ENCODE measurements at regions not wholly inside any gene's neighbourhood (a gene's known extent, or its start where the extent isn't known, plus 50 kb on each side); places are given as distances from the start of the nearest gene placed in this dataset.

DNA sequence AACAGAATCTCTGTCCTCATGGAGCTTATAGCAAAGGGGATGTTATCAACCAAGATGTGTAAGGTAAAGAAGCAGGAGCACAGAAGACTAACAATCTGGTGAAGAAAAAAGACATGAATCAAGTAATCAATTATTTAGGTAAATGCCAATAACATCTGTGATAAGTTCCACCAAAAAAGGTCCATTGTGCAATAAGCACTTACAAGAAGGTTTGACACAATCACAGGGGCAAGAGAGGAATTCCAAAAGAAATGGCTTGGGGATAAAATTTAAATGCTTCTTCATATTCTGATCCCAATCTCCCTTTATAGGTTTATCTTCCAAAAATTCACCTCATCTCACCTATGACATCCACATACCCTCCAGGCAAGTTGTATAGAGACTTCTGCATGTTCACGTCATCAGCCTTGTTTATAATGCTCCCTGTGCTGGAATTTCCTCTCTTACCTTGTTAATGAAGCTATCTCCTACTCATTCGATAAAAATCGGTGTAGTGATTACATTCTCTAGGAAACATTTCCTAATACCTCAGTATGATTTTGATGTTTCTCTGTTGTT, 53.6 kb upstream of the DPT start:
- DNase-seq (ENCODE audit: low read depth), result no peak
- in situ Hi-C loops (cut with HindIII; ENCODE audit: low pct_unique_long_range_greater_than_20kb, low sequenced_read_pairs), result no loop called here

- in situ Hi-C loops (cut with HindIII; ENCODE audit: low pct_unique_long_range_greater_than_20kb, low sequenced_read_pairs), result no loop called here
- no peak for DNase-seq (ENCODE audit: low read depth)
These were observed 54.6 kb upstream of the DPT start for GRCh38 chr1:168783458-168784210.

DNA sequence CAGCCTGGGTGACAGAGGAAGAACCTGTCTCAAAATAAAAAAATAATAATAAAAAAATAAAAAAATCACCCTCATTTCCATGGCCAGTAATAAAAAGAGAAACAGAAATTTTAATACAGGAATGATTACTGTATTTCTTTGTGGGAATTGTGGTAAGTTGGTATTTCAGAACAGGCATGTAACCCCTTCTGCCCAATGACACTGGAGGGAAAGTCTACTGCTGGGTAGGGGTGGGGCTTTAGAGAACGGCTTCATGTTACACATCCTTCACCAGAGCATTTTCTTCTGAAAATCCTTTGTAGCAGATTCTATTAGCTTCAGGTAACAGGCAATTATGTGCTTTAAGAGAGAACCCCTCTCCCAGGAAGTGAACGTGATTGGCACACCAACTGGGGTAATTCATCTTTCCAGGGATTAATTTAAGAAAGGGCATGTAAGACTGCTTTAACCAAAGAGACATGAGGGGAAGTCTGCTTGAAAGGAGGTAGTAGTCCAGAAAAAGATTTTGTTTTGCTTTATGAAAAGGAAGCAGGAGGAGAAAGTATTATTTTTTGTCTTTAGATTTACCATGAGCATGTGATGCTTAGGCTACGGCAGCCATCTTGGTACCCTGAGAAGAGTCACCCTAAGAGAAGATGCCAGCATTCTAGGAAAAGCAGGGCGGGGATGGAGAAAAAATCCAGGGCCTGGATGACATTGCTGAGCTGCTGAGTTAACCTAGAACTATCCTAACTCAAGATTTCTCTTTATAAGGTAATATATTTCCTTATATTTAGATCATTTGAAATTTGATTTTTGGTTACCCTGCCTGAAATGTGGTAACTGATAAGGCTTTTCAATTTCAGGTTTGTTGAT, 57.7 kb upstream of the DPT start:
- no peak for DNase-seq (ENCODE audit: low read depth)
- in situ Hi-C loops (cut with HindIII; ENCODE audit: low pct_unique_long_range_greater_than_20kb, low sequenced_read_pairs), result no loop called here

DNA sequence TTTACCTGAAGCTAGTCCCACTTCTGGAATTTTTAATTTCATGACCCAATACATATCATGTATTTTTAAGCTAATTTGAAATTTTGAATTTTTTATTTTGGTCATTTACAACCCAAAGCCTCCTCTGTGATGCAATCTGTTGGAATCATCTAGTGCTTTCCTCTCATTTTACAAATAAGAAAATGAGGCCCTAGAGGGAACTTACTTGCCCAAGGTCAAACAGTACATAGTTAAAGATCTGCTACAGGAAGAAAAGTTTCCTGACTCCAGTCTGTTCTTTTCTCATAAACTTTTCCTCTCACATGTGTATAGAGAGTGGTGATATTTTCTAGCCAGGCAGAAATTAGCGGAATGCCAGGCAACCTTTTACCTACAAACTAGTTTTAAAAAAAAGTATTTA, 59.3 kb upstream of the DPT start:
- in situ Hi-C loops (cut with HindIII; ENCODE audit: low pct_unique_long_range_greater_than_20kb, low sequenced_read_pairs), result no loop called here
- DNase-seq (ENCODE audit: low read depth), result no peak

- in situ Hi-C loops (cut with HindIII; ENCODE audit: low pct_unique_long_range_greater_than_20kb, low sequenced_read_pairs), result no loop called here
- DNase-seq (ENCODE audit: low read depth), result no peak
These were observed 60.5 kb upstream of the DPT start for GRCh38 chr1:168789501-168789900.

DNA sequence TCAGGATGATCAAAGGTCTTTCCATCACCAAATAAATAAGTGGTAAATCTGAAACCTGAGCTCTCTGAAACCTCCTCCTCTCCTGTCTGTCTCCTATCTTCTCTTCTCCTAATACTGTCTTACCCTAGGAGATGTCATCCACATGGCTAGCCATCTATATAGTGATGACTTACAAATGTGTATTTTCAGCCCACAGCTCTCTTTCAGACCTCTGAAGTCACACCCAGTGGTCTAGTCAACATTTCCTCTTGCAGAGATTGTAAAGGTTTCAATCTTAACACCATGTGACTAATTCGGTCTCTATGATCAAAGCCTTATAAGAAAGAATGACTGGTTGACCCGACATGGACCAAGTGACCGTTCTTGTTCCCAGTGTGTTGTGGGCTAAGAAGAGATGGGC, 63.1 kb upstream of the DPT start:
- in situ Hi-C loops (cut with HindIII; ENCODE audit: low pct_unique_long_range_greater_than_20kb, low sequenced_read_pairs), result no loop called here
- no peak for DNase-seq (ENCODE audit: low read depth)

DNA sequence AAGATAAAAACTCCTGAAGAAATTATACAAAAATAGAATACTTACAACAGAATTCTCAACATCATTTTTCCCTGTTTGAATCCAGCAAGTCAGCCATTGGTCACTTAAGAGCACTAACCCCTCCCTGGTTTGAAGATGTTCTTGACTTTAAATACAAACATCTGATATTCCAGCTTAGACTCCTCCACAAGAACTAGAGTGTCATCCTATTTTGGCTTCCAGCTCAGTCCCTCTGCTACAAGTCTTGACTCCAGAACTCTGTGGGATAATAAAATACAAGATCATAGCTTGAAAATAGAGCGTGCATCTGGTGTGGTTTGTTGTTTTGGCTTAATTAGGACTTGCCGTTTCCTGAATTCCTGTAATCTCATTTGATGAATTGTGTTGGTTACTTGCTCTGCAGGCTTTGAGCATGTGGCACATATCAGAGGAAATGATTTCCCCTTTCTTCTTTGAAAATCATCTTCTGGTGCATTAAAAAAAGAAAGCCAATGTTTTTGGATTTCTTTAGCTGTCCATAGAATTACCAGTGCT, 63.7 kb upstream of the DPT start:
- in situ Hi-C loops (cut with HindIII; ENCODE audit: low pct_unique_long_range_greater_than_20kb, low sequenced_read_pairs), result no loop called here
- DNase-seq (ENCODE audit: low read depth), result no peak

- in situ Hi-C loops (cut with HindIII; ENCODE audit: low pct_unique_long_range_greater_than_20kb, low sequenced_read_pairs), result no loop called here
- DNase-seq (ENCODE audit: low read depth), result peak; percentile 79
These were observed 65.1 kb upstream of the DPT start for GRCh38 chr1:168794057-168794456.

- in situ Hi-C loops (cut with HindIII; ENCODE audit: low pct_unique_long_range_greater_than_20kb, low sequenced_read_pairs), result no loop called here
- DNase-seq (ENCODE audit: low read depth), result no peak
These were observed 66.7 kb upstream of the DPT start for GRCh38 chr1:168795681-168796080.

DNA sequence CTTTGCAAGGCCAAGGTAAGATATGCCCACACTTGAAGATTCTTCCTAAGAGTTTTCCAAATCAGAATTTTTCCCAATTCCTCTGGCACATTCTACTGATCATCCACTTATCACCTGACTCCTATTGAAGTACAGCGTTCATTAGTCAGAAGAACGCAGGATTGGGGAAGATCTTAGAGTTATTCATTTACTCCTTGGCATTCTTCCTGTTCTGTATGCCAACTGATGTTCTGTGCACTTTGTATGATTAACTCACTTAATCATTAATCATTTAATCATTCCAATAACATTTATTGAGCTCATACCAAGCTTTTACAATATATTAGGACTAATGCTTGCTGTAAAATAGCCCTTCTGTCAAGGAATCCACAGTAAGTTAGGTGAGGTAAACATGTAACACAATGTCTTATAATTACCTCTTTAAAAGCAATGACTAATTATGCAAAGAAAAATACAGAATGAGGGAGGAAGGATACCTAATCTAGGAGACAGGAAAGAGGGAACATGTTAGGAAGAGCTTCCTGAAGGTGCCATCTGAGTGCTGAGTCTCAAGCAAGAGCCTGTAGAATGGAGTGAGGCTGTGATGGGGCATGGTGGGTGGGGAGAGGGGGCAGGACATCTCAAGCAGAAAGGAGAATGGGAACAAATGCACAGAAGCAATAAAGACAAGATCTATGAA, 71.1 kb upstream of the DPT start:
- in situ Hi-C loops (cut with HindIII; ENCODE audit: low pct_unique_long_range_greater_than_20kb, low sequenced_read_pairs), result no loop called here

DNA sequence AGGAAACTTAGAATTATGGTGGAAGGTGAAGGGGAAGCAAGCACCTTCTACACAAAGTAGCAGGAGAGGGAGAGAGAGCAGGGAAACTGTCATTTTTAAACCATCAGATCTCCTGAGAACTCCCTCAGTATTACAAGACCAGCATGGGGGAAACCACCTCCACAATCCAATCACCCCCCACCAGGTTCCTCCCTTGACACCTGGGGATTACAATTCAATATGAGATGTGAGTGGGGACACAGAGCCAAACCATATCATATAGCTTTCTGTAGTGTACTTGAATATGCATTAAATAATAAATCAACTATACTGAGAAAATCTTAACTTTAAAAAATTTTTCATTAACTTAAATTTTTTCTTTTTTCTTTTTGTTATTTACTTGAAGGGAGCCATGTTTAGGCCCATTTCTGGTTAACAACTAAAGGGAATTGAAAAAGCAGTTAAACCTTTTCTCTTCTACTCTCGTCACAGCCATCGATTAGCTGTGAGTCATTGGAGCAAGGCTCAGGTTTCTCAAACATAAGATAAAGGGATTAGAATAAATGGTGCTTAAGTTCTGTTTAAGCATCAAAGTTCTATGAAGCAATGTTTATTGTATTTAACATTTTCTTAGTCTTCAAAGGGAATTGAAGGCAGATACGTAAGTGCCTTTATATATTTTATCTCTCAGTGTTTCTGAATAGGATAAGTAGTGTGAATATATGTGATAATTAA, 72.2 kb upstream of the DPT start:
- in situ Hi-C loops (cut with HindIII; ENCODE audit: low pct_unique_long_range_greater_than_20kb, low sequenced_read_pairs), result no loop called here
- no peak for DNase-seq (ENCODE audit: low read depth)

More for the DNA sequence above, 71.1 kb upstream of the DPT start:
- DNase-seq (ENCODE audit: low read depth), result peak; percentile 85

- in situ Hi-C loops (cut with HindIII; ENCODE audit: low pct_unique_long_range_greater_than_20kb, low sequenced_read_pairs), result no loop called here
- no peak for DNase-seq (ENCODE audit: low read depth)
These were observed 75.0 kb upstream of the DPT start for GRCh38 chr1:168803806-168804510.

DNA sequence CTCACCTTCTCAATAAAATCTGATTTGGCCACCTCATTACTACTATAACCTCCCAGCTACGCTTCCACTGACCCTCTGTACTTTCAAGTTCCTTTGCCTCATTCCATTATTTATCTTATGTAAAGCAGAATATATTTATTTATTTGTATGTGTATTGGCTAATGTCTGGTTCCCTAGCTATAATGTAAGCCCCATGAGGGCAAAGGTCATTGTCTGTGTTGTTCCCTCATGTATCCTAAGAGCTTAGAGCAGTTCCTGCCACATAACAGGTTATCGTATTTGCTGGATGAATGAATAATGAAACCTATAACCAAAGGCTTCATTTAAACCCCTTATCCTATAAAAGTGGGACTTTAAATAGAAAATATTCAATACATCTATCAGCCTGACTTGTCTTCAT, 77.9 kb upstream of the DPT start:
- DNase-seq (ENCODE audit: low read depth), result no peak
- in situ Hi-C loops (cut with HindIII; ENCODE audit: low pct_unique_long_range_greater_than_20kb, low sequenced_read_pairs), result no loop called here

GRCh38 chr1:168811176-168811575, 82.2 kb upstream of the DPT start:
- DNase-seq (ENCODE audit: low read depth), result no peak
- in situ Hi-C loops (cut with HindIII; ENCODE audit: low pct_unique_long_range_greater_than_20kb, low sequenced_read_pairs), result no loop called here

DNA sequence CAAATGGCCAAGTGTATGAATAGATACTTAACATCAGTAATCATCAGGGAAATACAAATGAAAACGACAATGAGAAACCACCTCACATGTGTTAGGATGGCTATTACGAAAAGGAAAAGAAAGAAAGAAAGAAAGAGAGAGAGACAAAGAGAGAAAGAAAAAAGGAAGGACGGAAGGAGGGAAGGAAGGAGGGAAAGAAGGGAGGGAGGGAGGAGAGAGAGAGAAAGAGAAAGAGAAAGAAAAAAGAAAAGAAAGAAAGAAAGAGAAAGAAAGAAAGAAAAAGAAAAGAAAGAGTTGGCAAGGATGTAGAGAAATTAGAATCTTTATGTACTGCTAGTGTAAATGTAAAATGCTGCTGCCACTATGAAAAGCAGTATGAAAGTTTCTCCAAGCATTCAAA, 90.7 kb upstream of the DPT start:
- DNase-seq (ENCODE audit: low read depth), result no peak
- in situ Hi-C loops (cut with HindIII; ENCODE audit: low pct_unique_long_range_greater_than_20kb, low sequenced_read_pairs), result no loop called here

DNA sequence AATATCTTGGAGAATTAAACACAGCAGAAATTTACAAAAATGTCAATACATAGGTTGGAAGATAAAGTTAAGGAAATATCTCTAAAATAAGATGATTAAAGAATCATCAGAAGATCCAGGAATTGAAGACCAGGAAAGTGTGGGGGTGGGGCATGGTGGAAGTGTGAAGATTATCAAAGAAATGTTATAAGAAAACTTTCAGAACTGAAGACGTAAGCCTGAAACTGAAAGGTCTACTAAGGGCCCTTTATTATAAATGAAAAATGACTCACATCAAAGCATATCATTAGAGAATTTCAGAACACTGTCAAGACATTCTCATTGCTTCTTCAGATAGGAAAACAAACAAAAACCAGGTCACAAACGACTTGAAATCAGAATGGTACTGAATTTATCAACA, 92.4 kb upstream of the DPT start:
- DNase-seq (ENCODE audit: low read depth), result no peak
- in situ Hi-C loops (cut with HindIII; ENCODE audit: low pct_unique_long_range_greater_than_20kb, low sequenced_read_pairs), result no loop called here

GRCh38 chr1:168822911-168823310, 93.9 kb upstream of the DPT start:
- DNase-seq (ENCODE audit: low read depth), result no peak
- in situ Hi-C loops (cut with HindIII; ENCODE audit: low pct_unique_long_range_greater_than_20kb, low sequenced_read_pairs), result no loop called here

DNA sequence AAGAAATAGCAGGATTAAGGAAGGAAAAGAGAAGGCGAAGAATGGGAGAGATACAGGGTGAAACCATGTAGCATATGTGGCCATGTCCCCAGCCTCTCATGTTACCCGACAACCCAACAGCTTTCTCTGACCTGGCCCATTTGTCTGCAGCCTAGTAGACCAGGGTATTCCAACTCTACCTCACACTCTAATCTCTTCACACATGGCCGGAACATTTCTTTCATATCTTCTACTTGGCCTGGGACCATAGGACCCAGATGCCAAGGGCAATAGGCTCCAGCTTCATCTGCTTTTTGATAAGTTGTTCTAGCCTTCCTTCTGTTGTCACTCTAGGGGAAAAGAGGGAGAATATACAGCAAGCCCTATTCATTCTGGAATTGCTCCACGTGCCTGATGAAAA, 95.0 kb upstream of the DPT start:
- DNase-seq (ENCODE audit: low read depth), result no peak
- in situ Hi-C loops (cut with HindIII; ENCODE audit: low pct_unique_long_range_greater_than_20kb, low sequenced_read_pairs), result no loop called here
